Immature natural killer cell (primary cell): ENCODE measurements at regions not wholly inside any gene's neighbourhood (a gene's known extent, or its start where the extent isn't known, plus 50 kb on each side); places are given as distances from the start of the nearest gene placed in this dataset.

Experiments
- DNase-seq, 3 donors: peaks; one replicate each; pipeline ENCODE4 v3.0.0; 2022; ENCODE audit warnings: mixed read lengths in 1 of 3
- H3K27ac Mint-ChIP-seq, 6 donors: one replicate each; pipeline ENCODE4 v1.8.0; 2020; ENCODE audit warnings: mixed read lengths in 6 of 6, mild to moderate bottlenecking in 5 of 6, inconsistent platforms in 4 of 6, moderate library complexity in 3 of 6
- H3K27me3 Mint-ChIP-seq, 3 donors: one replicate each; pipeline ENCODE4 v1.8.0; 2020 to 2021; ENCODE audit warnings: low read depth in 3 of 3, mild to moderate bottlenecking in 3 of 3, mixed read lengths in 3 of 3, moderate library complexity in 3 of 3, inconsistent platforms in 1 of 3
- H3K36me3 Mint-ChIP-seq, 3 donors: one replicate each; pipeline ENCODE4 v1.8.0; 2020; ENCODE audit warnings: mixed read lengths in 3 of 3, inconsistent platforms in 2 of 3, mild to moderate bottlenecking in 2 of 3
- H3K4me1 Mint-ChIP-seq, 2 donors: one replicate each; pipeline ENCODE4 v1.8.0; 2020; ENCODE audit warnings: inconsistent platforms in 2 of 2, mild to moderate bottlenecking in 2 of 2, mixed read lengths in 2 of 2, moderate library complexity in 1 of 2
- H3K4me3 Mint-ChIP-seq, 5 donors: one replicate each; pipeline ENCODE4 v1.8.0; 2020; ENCODE audit warnings: mild to moderate bottlenecking in 5 of 5, mixed read lengths in 5 of 5, inconsistent platforms in 3 of 5, moderate library complexity in 3 of 5
- H3K9me3 Mint-ChIP-seq, 6 donors: one replicate each; pipeline ENCODE4 v1.8.0; 2020; ENCODE audit warnings: mild to moderate bottlenecking in 6 of 6, mixed read lengths in 6 of 6, inconsistent platforms in 4 of 6, moderate library complexity in 3 of 6

- Mint-ChIP-seq H3K27me3 (peaks cover 0 to 3% (median 2%) of the 10 kb centered on the region in 3 donors), H3K27ac (no peak overlapping the region), H3K4me3 (no peak overlapping the region), H3K36me3 (peaks cover 0 to 4% (median 0%) of the 10 kb centered on the region in 3 donors), H3K9me3 (peaks cover 0 to 31% (median 8%) of the 10 kb centered on the region in 6 donors), H3K4me1 (no peaks in the 10 kb centered on the region)
- no peak for DNase-seq
These were observed 717.9 kb upstream of the ADAMTS16 start for GRCh38 chr5:4422247-4422646.

- H3K9me3 Mint-ChIP-seq = peaks cover 5 to 22% (median 11%) of the 10 kb centered on the region in 6 donors
- H3K4me3 Mint-ChIP-seq = no peak overlapping the region
- peaks cover 2% of the 10 kb centered on the region in 3 donors for H3K27me3 Mint-ChIP-seq
- DNase-seq = no peak
- peaks cover 0 to 2% (median 0%) of the 10 kb centered on the region in 3 donors for H3K36me3 Mint-ChIP-seq
- no peaks in the 10 kb centered on the region for H3K4me1 Mint-ChIP-seq
- H3K27ac Mint-ChIP-seq = no peak overlapping the region
These were observed 715.2 kb upstream of the ADAMTS16 start for GRCh38 chr5:4424895-4425294.

GRCh38 chr5:4440536-4440935 lies 699.6 kb upstream of the ADAMTS16 start:
- H3K27me3 Mint-ChIP-seq = peaks cover 0 to 4% (median 0%) of the 10 kb centered on the region in 3 donors
- no peak for DNase-seq
- peaks cover 0 to 3% (median 0%) of the 10 kb centered on the region in 3 donors for H3K36me3 Mint-ChIP-seq
- no peak overlapping the region for H3K4me3 Mint-ChIP-seq
- H3K9me3 Mint-ChIP-seq = peaks cover 3 to 55% (median 11%) of the 10 kb centered on the region in 6 donors
- no peaks in the 10 kb centered on the region for H3K4me1 Mint-ChIP-seq
- H3K27ac Mint-ChIP-seq = no peak overlapping the region

- no peak overlapping the region for H3K4me3 Mint-ChIP-seq
- H3K27me3 Mint-ChIP-seq = peaks cover 0 to 4% (median 0%) of the 10 kb centered on the region in 3 donors
- no peak for DNase-seq
- no peak overlapping the region for H3K27ac Mint-ChIP-seq
- H3K36me3 Mint-ChIP-seq = peaks cover 0 to 3% (median 3%) of the 10 kb centered on the region in 3 donors
- peaks cover 7 to 59% (median 18%) of the 10 kb centered on the region in 6 donors for H3K9me3 Mint-ChIP-seq
- H3K4me1 Mint-ChIP-seq = no peaks in the 10 kb centered on the region
These were observed 697.9 kb upstream of the ADAMTS16 start for GRCh38 chr5:4442221-4442620.

- Mint-ChIP-seq H3K4me1 (no peaks in the 10 kb centered on the region), H3K27me3 (peaks cover 0 to 3% (median 1%) of the 10 kb centered on the region in 3 donors), H3K27ac (no peak overlapping the region), H3K36me3 (peaks cover 0 to 3% (median 3%) of the 10 kb centered on the region in 3 donors), H3K9me3 (peaks cover 6 to 35% (median 14%) of the 10 kb centered on the region in 6 donors), H3K4me3 (no peak overlapping the region)
- DNase-seq = no peak
These were observed 692.5 kb upstream of the ADAMTS16 start for GRCh38 chr5:4447657-4448056.

GRCh38 chr5:4453655-4454054 lies 686.5 kb upstream of the ADAMTS16 start:
- Mint-ChIP-seq H3K27ac (no peak overlapping the region), H3K4me3 (no peak overlapping the region), H3K27me3 (peaks cover 0 to 2% (median 2%) of the 10 kb centered on the region in 3 donors), H3K9me3 (peaks cover 0 to 19% (median 3%) of the 10 kb centered on the region in 6 donors), H3K36me3 (no peaks in the 10 kb centered on the region), H3K4me1 (no peaks in the 10 kb centered on the region)
- DNase-seq = no peak

GRCh38 chr5:4479426-4479825 lies 660.7 kb upstream of the ADAMTS16 start:
- Mint-ChIP-seq H3K36me3 (no peaks in the 10 kb centered on the region), H3K4me3 (no peak overlapping the region), H3K27ac (no peak overlapping the region), H3K27me3 (peaks cover 0 to 2% (median 1%) of the 10 kb centered on the region in 3 donors), H3K4me1 (no peaks in the 10 kb centered on the region), H3K9me3 (peaks cover 2 to 43% (median 14%) of the 10 kb centered on the region in 6 donors)
- no peak for DNase-seq

- peaks cover 0 to 2% (median 1%) of the 10 kb centered on the region in 3 donors for H3K27me3 Mint-ChIP-seq
- peaks cover 0 to 43% (median 11%) of the 10 kb centered on the region in 6 donors for H3K9me3 Mint-ChIP-seq
- H3K4me3 Mint-ChIP-seq = no peak overlapping the region
- no peak for DNase-seq
- H3K27ac Mint-ChIP-seq = no peak overlapping the region
- no peaks in the 10 kb centered on the region for H3K36me3 Mint-ChIP-seq
- H3K4me1 Mint-ChIP-seq = no peaks in the 10 kb centered on the region
These were observed 659.4 kb upstream of the ADAMTS16 start for GRCh38 chr5:4480528-4481349.

GRCh38 chr5:4487581-4487980 lies 652.5 kb upstream of the ADAMTS16 start:
- peaks cover 0 to 2% (median 0%) of the 10 kb centered on the region in 3 donors for H3K27me3 Mint-ChIP-seq
- H3K9me3 Mint-ChIP-seq = peaks cover 2 to 31% (median 6%) of the 10 kb centered on the region in 6 donors
- no peak overlapping the region for H3K27ac Mint-ChIP-seq
- no peak overlapping the region for H3K4me3 Mint-ChIP-seq
- DNase-seq = no peak
- no peaks in the 10 kb centered on the region for H3K36me3 Mint-ChIP-seq
- no peaks in the 10 kb centered on the region for H3K4me1 Mint-ChIP-seq

GRCh38 chr5:4511996-4512656 lies 628.0 kb upstream of the ADAMTS16 start:
- no peak overlapping the region for H3K4me3 Mint-ChIP-seq
- no peaks in the 10 kb centered on the region for H3K4me1 Mint-ChIP-seq
- DNase-seq = no peak
- peaks cover 0 to 7% (median 5%) of the 10 kb centered on the region in 3 donors for H3K27me3 Mint-ChIP-seq
- H3K36me3 Mint-ChIP-seq = peaks cover 0 to 3% (median 0%) of the 10 kb centered on the region in 3 donors
- H3K9me3 Mint-ChIP-seq = peaks cover 0 to 25% (median 0%) of the 10 kb centered on the region in 6 donors
- H3K27ac Mint-ChIP-seq = no peak overlapping the region

GRCh38 chr5:4513381-4513780 lies 626.7 kb upstream of the ADAMTS16 start:
- Mint-ChIP-seq H3K9me3 (peaks cover 0 to 21% (median 0%) of the 10 kb centered on the region in 6 donors), H3K4me3 (no peak overlapping the region), H3K4me1 (no peaks in the 10 kb centered on the region), H3K27ac (no peak overlapping the region), H3K36me3 (peaks cover 0 to 3% (median 0%) of the 10 kb centered on the region in 3 donors), H3K27me3 (peaks cover 0 to 7% (median 5%) of the 10 kb centered on the region in 3 donors)
- DNase-seq = no peak

GRCh38 chr5:4514067-4514648 lies 626.0 kb upstream of the ADAMTS16 start:
- Mint-ChIP-seq H3K4me1 (no peaks in the 10 kb centered on the region), H3K27ac (no peak overlapping the region), H3K9me3 (peaks cover 0 to 25% (median 0%) of the 10 kb centered on the region in 6 donors), H3K36me3 (peaks cover 0 to 3% (median 0%) of the 10 kb centered on the region in 3 donors), H3K4me3 (no peak overlapping the region), H3K27me3 (peaks cover 0 to 9% (median 5%) of the 10 kb centered on the region in 3 donors)
- DNase-seq = no peak

GRCh38 chr5:4518903-4519672 lies 621.0 kb upstream of the ADAMTS16 start:
- Mint-ChIP-seq H3K27me3 (peaks cover 0 to 4% (median 0%) of the 10 kb centered on the region in 3 donors), H3K36me3 (peaks cover 0 to under 1% (median 0%) of the 10 kb centered on the region in 3 donors)

More at GRCh38 chr5:4518903-4519672, 621.0 kb upstream of the ADAMTS16 start:
- Mint-ChIP-seq H3K27ac (no peak overlapping the region), H3K4me1 (no peaks in the 10 kb centered on the region), H3K9me3 (peaks cover 0 to 42% (median 4%) of the 10 kb centered on the region in 6 donors), H3K4me3 (no peak overlapping the region)
- no peak for DNase-seq
